GM12878 (cell line): ENCODE measurements at regions not wholly inside any gene's neighbourhood (a gene's known extent, or its start where the extent isn't known, plus 50 kb on each side); places are given as distances from the start of the nearest gene placed in this dataset.

Experiments
- ATAC-seq: fragments of 200-7000 bp; cut with Tn5 transposase; 3 replicates; pipeline ENCODE4 v1.9.1; 2020; ENCODE audit warnings: mild to moderate bottlenecking, moderate library complexity
- BruUV-seq: library from RNA; stranded (reverse); fragments of 400-500 nt; replicated peaks from 2 replicates; lab custom pipeline; 2021; lab: Mats Ljungman, UMichigan
- CTCF ChIA-PET: fragments of 300-600 bp; sonication (Branson Sonifier 250); formaldehyde crosslinking; extraction: SDS; loops from one replicate; lab custom pipeline; 2021; ENCODE audit warnings: inconsistent platforms; lab: Yijun Ruan, JAX
- POLR2A ChIA-PET: fragments of 350-600 bp; formaldehyde crosslinking; extraction: SDS; loops from one replicate; lab custom pipeline; 2021; ENCODE audit warnings: inconsistent platforms; lab: Charles Lee
- RAD21 ChIA-PET: fragments of 300-600 bp; sonication (Branson Sonifier 250); formaldehyde crosslinking; loops from one replicate; lab custom pipeline; 2023; ENCODE audit warnings: antibody characterized with exemption; ENCODE audit not compliant: unreplicated experiment; lab: Charles Lee
- SMC1A ChIA-PET: fragments of 300-600 bp; sonication (Branson Sonifier 250); formaldehyde crosslinking; loops from one replicate; lab custom pipeline; 2023; ENCODE audit not compliant: unreplicated experiment, uncharacterized antibody; lab: Charles Lee
- DNase-seq: peaks from one replicate; pipeline ENCODE4 v3.0.0-alpha.2; 2011; ENCODE audit warnings: low read depth, low spot score
- FAIRE-seq: peaks from 3 replicates; lab custom pipeline; 2011; peaks lifted over from hg19 to GRCh38; lab: Jason Lieb, UNC
- H2AFZ ChIP-seq: 2 replicates; pipeline ENCODE4 v1.6.0; 2011; ENCODE audit warnings: low read depth, low read length, control low read depth; ENCODE audit not compliant: control insufficient read depth
- H3K27ac ChIP-seq: 2 replicates; pipeline ENCODE4 v1.5.1; 2011; ENCODE audit warnings: control low read depth; ENCODE audit not compliant: control insufficient read depth, insufficient read depth
- H3K27me3 ChIP-seq, 2 experiments: replicated peaks in 1 of 2; 2 replicates each; pipeline versions ENCODE4 v1.6.0 to v1.6.1; 2011; ENCODE audit warnings: low read length in 1 of 2; ENCODE audit not compliant: control insufficient read depth in 2 of 2, insufficient read depth in 2 of 2
- H3K36me3 ChIP-seq, 2 experiments: 2 replicates each; pipeline ENCODE4 v1.5.1; 2011; ENCODE audit warnings: low read length in 1 of 2; ENCODE audit not compliant: control insufficient read depth in 2 of 2, insufficient read depth in 2 of 2
- H3K4me1 ChIP-seq: 2 replicates; pipeline ENCODE4 v1.6.1; 2011; ENCODE audit warnings: mild to moderate bottlenecking, low read length, moderate library complexity, mixed read lengths; ENCODE audit not compliant: control insufficient read depth, insufficient read depth
- H3K4me2 ChIP-seq: 2 replicates; pipeline ENCODE4 v1.6.0; 2011; ENCODE audit warnings: control low read depth; ENCODE audit not compliant: control insufficient read depth, insufficient read depth
- H3K4me3 ChIP-seq: fragments of 200-600 bp; sonication (generic); 2 replicates; pipeline ENCODE4 v1.5.1; 2016
- H3K79me2 ChIP-seq: 2 replicates; pipeline ENCODE4 v1.6.0; 2011; ENCODE audit warnings: low read length; ENCODE audit not compliant: control insufficient read depth, insufficient read depth
- H3K9ac ChIP-seq: 2 replicates; pipeline ENCODE4 v1.8.0; 2011; ENCODE audit warnings: low read length, control low read depth, mixed read lengths; ENCODE audit not compliant: control insufficient read depth, insufficient read depth
- H3K9me3 ChIP-seq: replicated peaks from 3 replicates; pipeline ENCODE4 v1.5.1; 2011; ENCODE audit warnings: mild to moderate bottlenecking, low read length; ENCODE audit not compliant: control insufficient read depth, insufficient read depth
- H4K20me1 ChIP-seq: 2 replicates; pipeline ENCODE4 v1.6.0; 2011; ENCODE audit not compliant: control insufficient read depth, insufficient read depth
- CBFB ChIP-seq: IDR thresholded peaks from 2 replicates; pipeline ENCODE4 v1.6.1; 2016; ENCODE audit warnings: antibody characterized with exemption, low read depth
- CBX3 ChIP-seq: fragments of 200-600 bp; sonication (generic); IDR thresholded peaks from 2 replicates; pipeline ENCODE4 v1.6.1; 2016; ENCODE audit warnings: low read depth, borderline replicate concordance
- EZH2 ChIP-seq: IDR thresholded peaks from 2 replicates; pipeline ENCODE4 v1.6.1; 2012; ENCODE audit warnings: low read depth, mild to moderate bottlenecking, control low read depth, inconsistent platforms, low read length, borderline replicate concordance; ENCODE audit not compliant: control insufficient read depth
- HDGF ChIP-seq: fragments of 450-650 bp; IDR thresholded peaks from 2 replicates; pipeline ENCODE4 v1.6.1; 2016; ENCODE audit warnings: antibody characterized with exemption
- SREBF2 ChIP-seq: IDR thresholded peaks from 2 replicates; pipeline ENCODE4 v1.6.1; 2012; ENCODE audit warnings: mild to moderate bottlenecking, low read length
- SRF ChIP-seq, 2 experiments: IDR thresholded peaks; 2 replicates each; pipeline ENCODE4 v1.6.1; 2011; ENCODE audit warnings: low read depth in 2 of 2, low read length in 2 of 2, mild to moderate bottlenecking in 1 of 2, moderate library complexity in 1 of 2
- STAT3 ChIP-seq: IDR thresholded peaks from 2 replicates; pipeline ENCODE4 v1.6.1; 2011; ENCODE audit warnings: low read depth, low read length, improper control_type of control experiment
- TAF1 ChIP-seq: IDR thresholded peaks from 2 replicates; pipeline ENCODE4 v1.6.1; 2011; ENCODE audit warnings: mild to moderate bottlenecking, low read depth, low read length, borderline replicate concordance
- TBL1XR1 ChIP-seq: IDR thresholded peaks from 2 replicates; pipeline ENCODE4 v1.6.1; 2012; ENCODE audit warnings: low read depth, low read length, improper control_type of control experiment
- ZNF622 ChIP-seq: fragments of 450-650 bp; IDR thresholded peaks from 2 replicates; pipeline ENCODE4 v1.6.1; 2017; ENCODE audit warnings: mild to moderate bottlenecking, inconsistent platforms
- WGBS: methylation state at CpG from one replicate; pipeline ENCODE4 v1.1.6; 2016; ENCODE audit warnings: low lambda C conversion rate; ENCODE audit not compliant: insufficient replicate concordance, insufficient coverage; ENCODE audit errors: missing lambda C conversion rate; 5-methylcytosine and 5-hydroxymethylcytosine counted together
- in situ Hi-C: fragments of 300-500 bp; cut with MboI; formaldehyde crosslinking; loops from 9 replicates; pipeline ENCODE4 v1.14.3; 2018; ENCODE audit warnings: mixed read lengths
- intact Hi-C: fragments of 100-400 bp; cut with micrococcal nuclease; formaldehyde crosslinking; loops from one replicate; pipeline ENCODE4 v1.14.2; 2022; ENCODE audit not compliant: unreplicated experiment
- TF ChIP-seq, protein P1 (sequence below): IDR thresholded peaks from 2 replicates; pipeline ENCODE4 v1.6.1; 2011; ENCODE audit warnings: mild to moderate bottlenecking, low read depth, low read length, moderate library complexity; ENCODE audit not compliant: insufficient replicate concordance

DNA sequence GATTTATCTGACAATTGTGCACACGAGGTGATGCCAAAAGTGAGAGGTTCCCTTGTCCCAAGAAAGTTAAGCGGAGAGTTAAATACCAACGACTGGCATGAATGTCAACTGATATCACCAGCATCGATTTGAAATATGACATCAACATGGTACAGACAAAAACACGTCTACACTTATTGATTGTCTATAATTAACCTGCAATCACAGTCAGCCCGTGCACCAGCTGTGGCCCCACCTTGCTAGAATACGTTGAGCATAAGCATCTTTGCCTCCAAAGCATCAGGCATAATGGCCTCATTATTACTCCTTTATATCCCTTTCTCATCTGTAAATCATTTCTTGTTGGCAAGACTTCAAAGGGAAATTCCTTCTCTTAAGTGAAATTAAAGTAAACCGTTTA is 625.4 kb downstream of the IRX1 start:
- RAD21 ChIA-PET = no interaction called here
- Histone ChIP-seq H3K9ac (no peak overlapping the region), H3K36me3 (no peaks in the 10 kb centered on the region), H3K9me3 (no peaks in the 10 kb centered on the region; the same call in 2 of the 3 replicates), H4K20me1 (no peaks in the 10 kb centered on the region), H2AFZ (no peak overlapping the region), H3K4me3 (no peak overlapping the region), H3K4me1 (no peaks in the 10 kb centered on the region), H3K4me2 (no peak overlapping the region), H3K27ac (no peak overlapping the region), H3K79me2 (no peaks in the 10 kb centered on the region), H3K27me3 (no peaks in the 10 kb centered on the region)
- BruUV-seq = no TSS peak
- DNase-seq = no peak
- CTCF ChIA-PET = no interaction called here
- SMC1A ChIA-PET = no interaction called here
- no peak for FAIRE-seq
- WGBS = 8% methylated on average over 8 of the region's 8 CpGs
- ATAC-seq = no peak
- POLR2A ChIA-PET = no interaction called here
- in situ Hi-C loops = no loop called here
- TF ChIP-seq HDGF (no peak), SREBF2 (no peak), EZH2 (no peak), ZNF622 (no peak), TBL1XR1 (no peak), SRF (IDR thresholded peaks at IDR 0.05; ENCODE audit: low read depth in 2 of 2, low read length in 2 of 2) (no peak), TAF1 (no peak), CBFB (no peak), CBX3 (no peak), STAT3 (no peak)
- TF ChIP-seq, protein P1, sequence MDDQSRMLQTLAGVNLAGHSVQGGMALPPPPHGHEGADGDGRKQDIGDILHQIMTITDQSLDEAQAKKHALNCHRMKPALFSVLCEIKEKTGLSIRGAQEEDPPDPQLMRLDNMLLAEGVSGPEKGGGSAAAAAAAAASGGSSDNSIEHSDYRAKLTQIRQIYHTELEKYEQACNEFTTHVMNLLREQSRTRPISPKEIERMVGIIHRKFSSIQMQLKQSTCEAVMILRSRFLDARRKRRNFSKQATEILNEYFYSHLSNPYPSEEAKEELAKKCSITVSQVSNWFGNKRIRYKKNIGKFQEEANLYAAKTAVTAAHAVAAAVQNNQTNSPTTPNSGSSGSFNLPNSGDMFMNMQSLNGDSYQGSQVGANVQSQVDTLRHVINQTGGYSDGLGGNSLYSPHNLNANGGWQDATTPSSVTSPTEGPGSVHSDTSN = no peak
- intact Hi-C loops = no loop called here
